ENCODE measurements at regions not wholly inside any gene's neighbourhood (a gene's known extent, or its start where the extent isn't known, plus 50 kb on each side); places are given as distances from the start of the nearest gene placed in this dataset.

GRCh38 chr12:65653321-65653720, 171.0 kb upstream of the HMGA2 start:
- DNase-seq (ENCODE audit: low spot score), result no peak

DNA sequence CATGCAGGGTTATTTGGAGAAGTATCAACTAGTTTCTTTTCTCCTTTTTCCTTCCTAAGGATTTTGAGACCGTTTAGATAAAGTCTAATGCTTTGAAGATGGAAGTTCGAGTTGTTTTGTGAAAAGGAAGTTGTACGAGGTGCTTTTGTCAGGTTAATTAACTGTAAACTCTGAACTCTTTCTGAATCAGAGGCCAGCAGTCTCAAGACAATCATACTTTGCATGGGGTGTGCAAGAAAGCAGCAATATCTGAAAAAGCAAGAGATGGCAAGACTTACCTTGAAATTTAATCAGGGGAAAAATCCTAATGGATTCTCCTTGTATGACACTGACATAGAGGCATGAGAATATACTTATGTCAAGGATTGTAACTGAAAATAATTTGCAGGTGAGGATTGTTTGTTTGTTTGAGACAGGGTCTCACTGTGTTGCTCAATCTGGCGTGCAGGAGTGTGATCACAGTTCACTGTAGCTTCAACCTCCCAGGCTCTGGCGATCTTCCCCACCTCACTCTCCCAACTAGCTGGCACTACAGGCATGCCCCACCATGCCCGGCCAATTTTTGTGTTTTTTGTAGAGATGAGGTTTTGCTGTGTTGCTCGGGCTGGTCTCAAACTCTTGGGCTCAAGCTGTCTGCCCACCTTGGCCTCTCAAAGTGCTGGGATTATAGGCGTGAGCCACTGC, 170.2 kb upstream of the HMGA2 start:
- DNase-seq (ENCODE audit: low spot score), result no peak

DNA sequence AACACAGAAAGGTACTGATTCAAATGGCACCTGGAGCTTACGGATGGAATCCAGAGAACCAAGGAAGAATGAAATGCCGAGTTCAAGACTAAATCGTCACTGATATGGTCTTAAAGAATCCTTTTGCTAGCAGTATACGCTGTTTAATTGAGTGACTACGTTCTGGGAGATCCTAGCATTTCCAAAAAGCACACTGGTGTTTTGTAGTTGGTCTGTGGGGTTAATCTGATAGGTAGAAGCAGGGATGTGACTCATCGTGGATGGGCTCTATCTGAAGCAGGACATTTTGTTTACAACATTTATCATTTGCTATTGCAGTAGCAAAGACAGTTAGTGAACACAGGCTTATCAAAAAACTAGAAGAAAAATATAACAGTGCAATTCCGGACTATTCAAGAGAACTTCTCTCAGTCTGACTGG, 169.2 kb upstream of the HMGA2 start:
- no peak for DNase-seq (ENCODE audit: low spot score)

- DNase-seq (ENCODE audit: low spot score), result no peak
These were observed 168.0 kb upstream of the HMGA2 start for GRCh38 chr12:65656156-65656882.

- no peak for DNase-seq (ENCODE audit: low spot score)
These were observed 167.4 kb upstream of the HMGA2 start for GRCh38 chr12:65656891-65657351.

GRCh38 chr12:65657635-65658034, 166.6 kb upstream of the HMGA2 start:
- DNase-seq (ENCODE audit: low spot score), result no peak

- no peak for DNase-seq (ENCODE audit: low spot score)
These were observed 165.9 kb upstream of the HMGA2 start for GRCh38 chr12:65658360-65658759.

GRCh38 chr12:65659681-65660080, 164.6 kb upstream of the HMGA2 start:
- DNase-seq (ENCODE audit: low spot score), result no peak

- no peak for DNase-seq (ENCODE audit: low spot score)
These were observed 164.2 kb upstream of the HMGA2 start for GRCh38 chr12:65660096-65660495.

DNA sequence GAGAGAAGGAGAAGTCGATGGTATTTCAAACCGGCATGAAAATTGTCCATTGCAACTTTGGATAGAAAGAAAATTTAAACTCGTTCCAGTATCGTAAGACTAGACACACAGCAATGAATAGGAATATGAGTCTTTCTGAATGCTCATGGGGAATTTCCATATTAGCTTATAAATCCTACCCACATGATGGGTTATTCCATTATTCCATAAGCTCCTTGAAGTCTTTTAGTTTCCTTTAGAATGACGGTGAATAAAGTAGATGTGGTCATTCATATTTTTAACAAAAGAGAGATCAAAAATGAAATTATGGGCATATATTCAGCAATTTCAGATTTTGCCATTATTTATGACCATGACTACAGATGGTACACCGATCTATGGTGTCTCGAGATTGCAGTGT, 163.4 kb upstream of the HMGA2 start:
- no peak for DNase-seq (ENCODE audit: low spot score)

DNA sequence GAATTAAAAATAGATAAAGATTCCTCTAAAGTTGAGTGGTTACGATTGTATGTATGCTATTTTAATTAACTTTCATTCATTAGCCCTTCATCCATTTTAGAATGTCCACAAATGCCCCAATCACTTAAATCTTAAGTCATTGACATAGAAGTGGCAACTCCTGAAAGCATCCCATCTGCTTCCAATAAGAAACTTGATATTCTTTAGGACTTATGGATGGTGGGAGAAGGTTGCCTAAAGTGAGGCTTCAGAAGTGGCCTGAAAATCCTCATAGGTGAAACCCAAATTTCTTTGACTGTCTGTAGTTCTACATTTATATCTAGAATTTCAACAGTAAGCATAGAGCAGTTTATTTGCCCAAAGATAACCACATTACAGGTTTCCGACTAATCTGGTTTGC, 161.7 kb upstream of the HMGA2 start:
- DNase-seq (ENCODE audit: low spot score), result no peak

DNA sequence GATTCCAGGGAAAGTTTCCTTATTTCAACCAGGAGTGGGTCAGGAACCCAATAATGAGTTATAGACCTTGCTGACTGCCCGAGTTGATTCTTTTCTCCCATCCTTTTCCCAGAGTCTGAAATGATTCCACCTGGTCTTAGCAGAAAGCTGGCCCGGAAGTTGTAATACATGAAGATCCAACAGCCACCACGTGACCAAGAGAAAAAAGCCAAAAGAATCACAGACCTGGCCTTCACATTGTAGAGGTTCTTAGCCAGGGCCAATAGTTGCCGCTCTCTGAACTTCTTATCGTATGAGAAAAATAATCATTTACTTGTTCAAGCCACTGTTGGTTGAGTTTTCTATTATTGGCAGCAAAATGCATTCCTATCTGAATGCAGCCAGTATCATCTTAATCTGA, 161.2 kb upstream of the HMGA2 start:
- DNase-seq (ENCODE audit: low spot score), result no peak

DNA sequence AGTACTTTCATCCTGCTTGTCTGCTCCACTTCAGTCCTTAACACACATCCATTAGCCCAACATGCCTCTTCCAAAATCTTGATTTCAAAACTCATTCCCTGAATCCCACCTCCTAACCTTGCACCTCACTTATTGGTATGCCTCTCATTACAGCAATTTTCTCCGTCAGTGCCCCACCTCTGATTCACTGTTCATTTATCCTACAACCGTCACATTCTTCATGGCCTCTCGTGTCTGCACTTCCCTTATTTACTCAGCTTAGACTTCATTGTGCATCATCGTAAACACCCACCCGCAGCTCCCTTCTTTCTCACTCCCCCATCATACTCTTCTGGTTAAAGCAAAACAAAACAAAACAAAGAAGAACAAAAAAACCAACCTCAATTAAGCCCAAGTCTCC, 160.6 kb upstream of the HMGA2 start:
- DNase-seq (ENCODE audit: low spot score), result no peak

DNA sequence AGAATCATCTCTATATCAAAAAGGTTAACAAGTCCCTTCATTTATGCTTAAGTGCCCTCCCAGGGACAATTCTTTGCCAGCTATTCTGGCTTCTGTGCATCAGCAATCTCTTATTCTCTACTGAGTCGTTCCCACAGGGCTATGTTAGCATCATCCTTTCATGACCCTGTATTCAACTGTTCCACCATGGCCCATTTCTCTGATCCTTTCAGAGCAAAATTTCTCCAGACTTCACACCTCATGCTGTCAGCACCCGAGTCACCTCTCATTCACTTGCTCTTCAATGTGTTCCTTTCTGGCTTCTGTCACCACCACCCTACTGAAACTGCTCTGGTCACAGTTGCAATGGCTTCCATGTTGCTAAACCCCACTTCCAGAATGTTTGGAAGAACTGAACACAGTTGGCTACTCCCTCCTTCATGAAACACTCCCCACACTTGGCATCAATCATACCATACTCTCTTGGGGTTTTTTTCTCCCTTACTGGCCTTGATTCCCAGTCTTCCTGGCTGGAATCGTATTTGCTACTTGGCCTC, 159.5 kb upstream of the HMGA2 start:
- no peak for DNase-seq (ENCODE audit: low spot score)

DNA sequence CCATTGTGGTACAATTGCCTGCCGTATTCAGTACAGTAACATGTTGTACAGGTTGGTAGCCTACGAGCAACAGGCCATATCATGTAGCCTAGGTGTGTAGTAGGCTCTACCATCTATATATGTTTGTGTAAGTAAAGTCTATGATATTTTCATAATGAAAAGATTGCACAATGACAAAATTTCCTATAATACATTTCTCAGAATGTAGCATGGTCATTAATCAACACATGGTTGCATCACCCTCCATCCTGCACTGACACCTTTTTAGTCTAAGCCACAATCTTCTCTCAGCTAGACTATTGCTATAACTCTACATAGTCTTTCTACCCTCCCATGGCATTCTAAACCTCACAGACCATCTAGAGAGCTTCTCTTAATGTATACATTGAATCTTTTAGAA, 158.5 kb upstream of the HMGA2 start:
- DNase-seq (ENCODE audit: low spot score), result no peak

- DNase-seq (ENCODE audit: low spot score), result no peak
These were observed 157.4 kb upstream of the HMGA2 start for GRCh38 chr12:65666876-65667275.

- no peak for DNase-seq (ENCODE audit: low spot score)
These were observed 156.4 kb upstream of the HMGA2 start for GRCh38 chr12:65667932-65668331.

- DNase-seq (ENCODE audit: low spot score), result no peak
These were observed 155.1 kb upstream of the HMGA2 start for GRCh38 chr12:65668981-65669695.

DNA sequence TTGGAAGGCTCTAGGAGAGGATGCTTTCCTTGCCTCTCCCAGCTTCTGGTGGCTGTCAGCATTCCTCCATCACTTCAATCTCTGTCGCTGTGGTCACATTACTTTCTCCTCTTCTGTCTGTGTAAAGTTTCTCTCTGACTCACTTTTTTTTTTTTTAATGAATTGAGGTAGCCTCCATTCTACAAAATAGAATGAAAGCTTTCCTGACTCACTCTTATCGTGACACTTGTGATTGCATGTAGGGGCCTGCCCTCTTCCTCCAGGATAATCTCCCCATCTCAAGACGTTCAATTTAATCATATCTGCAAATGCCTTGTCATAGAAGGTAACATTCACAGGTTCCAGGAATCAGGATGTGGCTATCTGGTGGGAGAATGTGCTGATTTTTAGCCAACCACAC, 153.5 kb upstream of the HMGA2 start:
- DNase-seq (ENCODE audit: low spot score), result no peak

GRCh38 chr12:65672441-65672840, 151.8 kb upstream of the HMGA2 start:
- no peak for DNase-seq (ENCODE audit: low spot score)

GRCh38 chr12:65673156-65673690, 151.1 kb upstream of the HMGA2 start:
- no peak for DNase-seq (ENCODE audit: low spot score)

DNA sequence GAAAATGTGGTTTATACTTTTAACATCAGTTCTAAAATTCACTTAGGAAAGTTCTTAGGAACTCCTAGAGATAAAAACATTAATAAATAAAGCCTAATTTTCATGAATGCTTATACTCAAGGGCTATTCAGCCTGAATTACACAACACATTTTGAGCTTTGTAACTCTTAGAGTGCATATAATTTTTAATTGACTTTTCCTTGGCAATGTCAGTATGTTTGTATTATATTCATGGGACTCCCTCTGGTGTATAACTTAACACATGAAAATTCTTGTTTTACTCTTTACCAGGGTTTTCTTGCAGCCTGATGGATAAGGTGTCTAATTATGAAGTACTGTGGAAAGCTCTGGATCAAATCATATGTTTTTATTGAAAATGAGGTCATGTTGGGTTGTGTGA, 150.6 kb upstream of the HMGA2 start:
- DNase-seq (ENCODE audit: low spot score), result peak; percentile 21
